ENCODE measurements at regions not wholly inside any gene's neighbourhood (a gene's known extent, or its start where the extent isn't known, plus 50 kb on each side); places are given as distances from the start of the nearest gene placed in this dataset.

GRCh38 chr5:163846512-163846911, 341.1 kb downstream of the MAT2B start:
- TF ChIP-seq CTCF (IDR thresholded peaks at IDR 0.05) = no peak
- DNase-seq (ENCODE audit: low spot score) = no peak
- no peaks in the 10 kb centered on the region for H3K27me3 ChIP-seq
- no peaks in the 10 kb centered on the region for H3K4me1 ChIP-seq
- no peaks in the 10 kb centered on the region for H3K9me3 ChIP-seq
- no peak overlapping the region for H3K4me3 ChIP-seq
- no peak overlapping the region for H3K27ac ChIP-seq
- no peaks in the 10 kb centered on the region for H3K36me3 ChIP-seq

DNA sequence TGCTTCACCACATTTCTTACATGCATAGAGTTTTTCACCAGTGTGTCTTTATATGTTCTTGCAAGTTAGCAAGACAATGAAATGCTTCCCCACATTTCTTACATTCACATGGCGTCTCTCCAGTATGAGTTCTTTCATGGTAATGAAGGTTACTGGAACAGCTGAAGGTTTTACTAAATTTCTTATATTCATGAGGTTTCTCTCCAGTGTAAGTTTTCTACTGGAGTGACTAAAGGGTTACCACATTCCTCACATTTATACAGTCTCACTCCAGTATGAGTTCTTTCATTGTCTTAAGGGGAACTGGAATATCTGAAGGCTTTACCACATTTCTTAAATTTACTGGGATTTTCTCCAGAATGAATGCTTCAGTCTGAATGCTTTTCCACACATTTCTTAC, 350.3 kb downstream of the MAT2B start:
- Histone ChIP-seq H3K27me3 (no peaks in the 10 kb centered on the region), H3K4me1 (no peaks in the 10 kb centered on the region), H3K9me3 (peaks cover 0 to 20% of the 10 kb centered on the region in 2 donors), H3K36me3 (no peaks in the 10 kb centered on the region), H3K4me3 (no peak overlapping the region), H3K27ac (no peak overlapping the region)
- no peak for DNase-seq (ENCODE audit: low spot score)
- no peak for TF ChIP-seq CTCF (IDR thresholded peaks at IDR 0.05)

GRCh38 chr5:163861670-163862069, 356.3 kb downstream of the MAT2B start:
- Histone ChIP-seq H3K4me3 (no peak overlapping the region), H3K27ac (no peak overlapping the region), H3K27me3 (no peaks in the 10 kb centered on the region), H3K9me3 (peaks cover 0 to 4% of the 10 kb centered on the region in 2 donors), H3K4me1 (no peaks in the 10 kb centered on the region), H3K36me3 (no peaks in the 10 kb centered on the region)
- no peak for DNase-seq (ENCODE audit: low spot score)
- TF ChIP-seq CTCF (IDR thresholded peaks at IDR 0.05) = no peak

- DNase-seq (ENCODE audit: low spot score) = no peak
Measured at GRCh38 chr5:163867324-163867723, 361.9 kb downstream of the MAT2B start.

GRCh38 chr5:163867738-163868137, 362.3 kb downstream of the MAT2B start:
- TF ChIP-seq CTCF (IDR thresholded peaks at IDR 0.05) = no peak
- Histone ChIP-seq H3K4me1 (no peaks in the 10 kb centered on the region), H3K36me3 (no peaks in the 10 kb centered on the region), H3K27me3 (no peaks in the 10 kb centered on the region), H3K9me3 (no peaks in the 10 kb centered on the region), H3K4me3 (no peak overlapping the region), H3K27ac (no peak overlapping the region)
- DNase-seq (ENCODE audit: low spot score) = no peak

More at GRCh38 chr5:163867324-163867723, 361.9 kb downstream of the MAT2B start:
- no peaks in the 10 kb centered on the region for H3K9me3 ChIP-seq
- no peak overlapping the region for H3K27ac ChIP-seq
- TF ChIP-seq CTCF (IDR thresholded peaks at IDR 0.05) = no peak
- H3K4me3 ChIP-seq = no peak overlapping the region
- no peaks in the 10 kb centered on the region for H3K27me3 ChIP-seq
- no peaks in the 10 kb centered on the region for H3K36me3 ChIP-seq
- no peaks in the 10 kb centered on the region for H3K4me1 ChIP-seq

DNA sequence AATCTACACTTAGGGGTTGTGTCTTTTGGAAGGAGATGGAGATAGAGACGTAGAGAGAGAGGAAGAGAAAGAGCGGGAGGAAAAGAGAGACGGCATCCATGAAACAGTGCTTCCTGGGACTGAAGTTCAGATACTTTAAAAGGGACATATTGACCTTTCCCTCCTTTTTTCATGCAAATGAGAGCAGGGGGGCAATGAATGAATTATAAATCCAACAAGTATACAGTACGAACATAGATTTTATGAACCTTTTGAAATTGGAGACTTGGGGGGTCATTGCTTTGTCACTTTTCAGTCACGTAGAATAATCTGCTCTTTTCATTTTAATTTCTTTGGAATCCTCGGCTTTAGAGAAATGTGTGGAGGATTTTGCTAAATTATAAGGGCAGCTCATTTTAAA, 364.2 kb downstream of the MAT2B start:
- H3K27ac ChIP-seq = no peak overlapping the region
- H3K4me3 ChIP-seq = no peak overlapping the region
- TF ChIP-seq CTCF (IDR thresholded peaks at IDR 0.05) = no peak
- H3K9me3 ChIP-seq = no peaks in the 10 kb centered on the region
- H3K27me3 ChIP-seq = no peaks in the 10 kb centered on the region
- H3K4me1 ChIP-seq = no peaks in the 10 kb centered on the region
- H3K36me3 ChIP-seq = no peaks in the 10 kb centered on the region
- no peak for DNase-seq (ENCODE audit: low spot score)
